ENCODE measurements at regions not wholly inside any gene's neighbourhood (a gene's known extent, or its start where the extent isn't known, plus 50 kb on each side); places are given as distances from the start of the nearest gene placed in this dataset.

- no peak overlapping the region for H3K27ac ChIP-seq
- H3K9ac ChIP-seq (ENCODE audit: insufficient read length), result no peak overlapping the region
- no peaks in the 10 kb centered on the region for H3K36me3 ChIP-seq (ENCODE audit: insufficient read depth, low read length)
- no peak for TF ChIP-seq POLR2AphosphoS5 (IDR thresholded peaks at IDR 0.05; ENCODE audit: borderline replicate concordance, low read depth, low read length)
- TF ChIP-seq EZH2 (IDR thresholded peaks at IDR 0.05), result no peak
- no peak for TF ChIP-seq FOXP2 (optimal IDR thresholded peaks at IDR 0.05; ENCODE audit: control extremely low read depth, extremely low read length, insufficient read depth)
- DNase-seq (ENCODE audit: low read depth, low spot score), result no peak
- H3K4me3 ChIP-seq, result no peak overlapping the region
- H3K9me3 ChIP-seq (ENCODE audit: low read depth, low read length), result no peaks in the 10 kb centered on the region
Observed at GRCh38 chr16:65793781-65794180, 572.7 kb upstream of the CDH5 start.

- no peak for DNase-seq (ENCODE audit: low read depth, low spot score)
- no peak overlapping the region for H3K27ac ChIP-seq
- no peaks in the 10 kb centered on the region for H3K9me3 ChIP-seq (ENCODE audit: low read depth, low read length)
- H3K4me3 ChIP-seq, result no peak overlapping the region
- H3K36me3 ChIP-seq (ENCODE audit: insufficient read depth, low read length), result no peaks in the 10 kb centered on the region
- no peak for TF ChIP-seq EZH2 (IDR thresholded peaks at IDR 0.05)
- TF ChIP-seq FOXP2 (optimal IDR thresholded peaks at IDR 0.05; ENCODE audit: control extremely low read depth, extremely low read length, insufficient read depth), result no peak
- TF ChIP-seq POLR2AphosphoS5 (IDR thresholded peaks at IDR 0.05; ENCODE audit: borderline replicate concordance, low read depth, low read length), result no peak
- H3K9ac ChIP-seq (ENCODE audit: insufficient read length), result no peak overlapping the region
Observed at GRCh38 chr16:65790768-65791167, 575.7 kb upstream of the CDH5 start.

- H3K27ac ChIP-seq, result no peak overlapping the region
- TF ChIP-seq POLR2AphosphoS5 (IDR thresholded peaks at IDR 0.05; ENCODE audit: borderline replicate concordance, low read depth, low read length), result no peak
- TF ChIP-seq EZH2 (IDR thresholded peaks at IDR 0.05), result no peak
- no peak for TF ChIP-seq FOXP2 (optimal IDR thresholded peaks at IDR 0.05; ENCODE audit: control extremely low read depth, extremely low read length, insufficient read depth)
- no peak for DNase-seq (ENCODE audit: low read depth, low spot score)
- H3K4me3 ChIP-seq, result no peak overlapping the region
- no peaks in the 10 kb centered on the region for H3K9me3 ChIP-seq (ENCODE audit: low read depth, low read length)
- H3K36me3 ChIP-seq (ENCODE audit: insufficient read depth, low read length), result no peaks in the 10 kb centered on the region
- no peak overlapping the region for H3K9ac ChIP-seq (ENCODE audit: insufficient read length)
Observed at GRCh38 chr16:65789161-65789945, 577.1 kb upstream of the CDH5 start.

GRCh38 chr16:65788434-65789140 is 577.9 kb upstream of the CDH5 start:
- Histone ChIP-seq H3K9me3 (ENCODE audit: low read depth, low read length) (no peaks in the 10 kb centered on the region), H3K4me3 (no peak overlapping the region), H3K36me3 (ENCODE audit: insufficient read depth, low read length) (no peaks in the 10 kb centered on the region), H3K9ac (ENCODE audit: insufficient read length) (no peak overlapping the region), H3K27ac (no peak overlapping the region)
- TF ChIP-seq FOXP2 (optimal IDR thresholded peaks at IDR 0.05; ENCODE audit: control extremely low read depth, extremely low read length, insufficient read depth) (no peak), EZH2 (IDR thresholded peaks at IDR 0.05) (no peak), POLR2AphosphoS5 (IDR thresholded peaks at IDR 0.05; ENCODE audit: borderline replicate concordance, low read depth, low read length) (no peak)
- no peak for DNase-seq (ENCODE audit: low read depth, low spot score)

- Histone ChIP-seq H3K9ac (ENCODE audit: insufficient read length) (no peak overlapping the region), H3K9me3 (ENCODE audit: low read depth, low read length) (no peaks in the 10 kb centered on the region), H3K27ac (no peak overlapping the region), H3K4me3 (no peak overlapping the region), H3K36me3 (ENCODE audit: insufficient read depth, low read length) (no peaks in the 10 kb centered on the region)
- no peak for DNase-seq (ENCODE audit: low read depth, low spot score)
- no peak for TF ChIP-seq EZH2 (IDR thresholded peaks at IDR 0.05)
- TF ChIP-seq FOXP2 (optimal IDR thresholded peaks at IDR 0.05; ENCODE audit: control extremely low read depth, extremely low read length, insufficient read depth), result no peak
- TF ChIP-seq POLR2AphosphoS5 (IDR thresholded peaks at IDR 0.05; ENCODE audit: borderline replicate concordance, low read depth, low read length), result no peak
Observed at GRCh38 chr16:65787921-65788320, 578.6 kb upstream of the CDH5 start.

GRCh38 chr16:65786916-65787315 is 579.6 kb upstream of the CDH5 start:
- H3K9ac ChIP-seq (ENCODE audit: insufficient read length), result no peak overlapping the region
- no peak for DNase-seq (ENCODE audit: low read depth, low spot score)
- no peak overlapping the region for H3K27ac ChIP-seq
- H3K9me3 ChIP-seq (ENCODE audit: low read depth, low read length), result no peaks in the 10 kb centered on the region
- no peak overlapping the region for H3K4me3 ChIP-seq
- no peaks in the 10 kb centered on the region for H3K36me3 ChIP-seq (ENCODE audit: insufficient read depth, low read length)
- no peak for TF ChIP-seq POLR2AphosphoS5 (IDR thresholded peaks at IDR 0.05; ENCODE audit: borderline replicate concordance, low read depth, low read length)
- TF ChIP-seq EZH2 (IDR thresholded peaks at IDR 0.05), result no peak
- TF ChIP-seq FOXP2 (optimal IDR thresholded peaks at IDR 0.05; ENCODE audit: control extremely low read depth, extremely low read length, insufficient read depth), result no peak

- TF ChIP-seq EZH2 (IDR thresholded peaks at IDR 0.05) (no peak), FOXP2 (optimal IDR thresholded peaks at IDR 0.05; ENCODE audit: control extremely low read depth, extremely low read length, insufficient read depth) (no peak), POLR2AphosphoS5 (IDR thresholded peaks at IDR 0.05; ENCODE audit: borderline replicate concordance, low read depth, low read length) (no peak)
- Histone ChIP-seq H3K9ac (ENCODE audit: insufficient read length) (no peak overlapping the region), H3K27ac (no peak overlapping the region), H3K4me3 (no peak overlapping the region), H3K9me3 (ENCODE audit: low read depth, low read length) (no peaks in the 10 kb centered on the region), H3K36me3 (ENCODE audit: insufficient read depth, low read length) (no peaks in the 10 kb centered on the region)
- no peak for DNase-seq (ENCODE audit: low read depth, low spot score)
Observed at GRCh38 chr16:65783709-65784474, 582.6 kb upstream of the CDH5 start.
